GM10266 (cell line): ENCODE measurements at regions not wholly inside any gene's neighbourhood (a gene's known extent, or its start where the extent isn't known, plus 50 kb on each side); places are given as distances from the start of the nearest gene placed in this dataset.

ENCODE experiments used
- DNase-seq: peaks from one replicate; pipeline ENCODE4 v3.0.0; 2012; ENCODE audit errors: extremely low spot score
- TF ChIP-seq, protein P1 (sequence below): IDR thresholded peaks from 2 replicates; pipeline ENCODE4 v1.5.1; 2012; ENCODE audit warnings: mild to moderate bottlenecking, low read depth; ENCODE audit not compliant: control insufficient read depth, insufficient read depth; ENCODE audit errors: missing control alignments

GRCh38 chr9:1857808-1858207 lies 157.3 kb upstream of the SMARCA2 start:
- DNase-seq, result no peak
- TF ChIP-seq, protein P1, sequence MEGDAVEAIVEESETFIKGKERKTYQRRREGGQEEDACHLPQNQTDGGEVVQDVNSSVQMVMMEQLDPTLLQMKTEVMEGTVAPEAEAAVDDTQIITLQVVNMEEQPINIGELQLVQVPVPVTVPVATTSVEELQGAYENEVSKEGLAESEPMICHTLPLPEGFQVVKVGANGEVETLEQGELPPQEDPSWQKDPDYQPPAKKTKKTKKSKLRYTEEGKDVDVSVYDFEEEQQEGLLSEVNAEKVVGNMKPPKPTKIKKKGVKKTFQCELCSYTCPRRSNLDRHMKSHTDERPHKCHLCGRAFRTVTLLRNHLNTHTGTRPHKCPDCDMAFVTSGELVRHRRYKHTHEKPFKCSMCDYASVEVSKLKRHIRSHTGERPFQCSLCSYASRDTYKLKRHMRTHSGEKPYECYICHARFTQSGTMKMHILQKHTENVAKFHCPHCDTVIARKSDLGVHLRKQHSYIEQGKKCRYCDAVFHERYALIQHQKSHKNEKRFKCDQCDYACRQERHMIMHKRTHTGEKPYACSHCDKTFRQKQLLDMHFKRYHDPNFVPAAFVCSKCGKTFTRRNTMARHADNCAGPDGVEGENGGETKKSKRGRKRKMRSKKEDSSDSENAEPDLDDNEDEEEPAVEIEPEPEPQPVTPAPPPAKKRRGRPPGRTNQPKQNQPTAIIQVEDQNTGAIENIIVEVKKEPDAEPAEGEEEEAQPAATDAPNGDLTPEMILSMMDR, result no peak

DNA sequence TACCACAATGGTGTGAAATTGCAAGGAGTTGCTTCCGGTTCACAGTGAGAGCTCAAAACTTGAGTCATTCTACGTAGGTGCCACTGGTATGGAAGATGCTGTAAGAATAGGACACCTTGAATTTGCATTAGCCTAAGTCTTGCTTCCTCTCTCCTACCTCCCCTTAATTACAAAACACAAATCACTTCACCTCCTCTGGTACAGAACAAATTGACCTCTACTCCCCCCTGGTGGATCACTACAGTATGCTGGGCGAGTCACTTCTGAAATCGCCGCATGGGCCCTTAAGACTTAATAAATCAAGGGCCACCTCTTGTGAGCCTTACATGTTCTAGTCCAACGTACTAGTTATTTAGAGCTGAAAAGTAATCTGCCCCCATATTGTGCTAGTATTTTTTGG lies 145.3 kb upstream of the SMARCA2 start:
- TF ChIP-seq, protein P1, result peak; percentile 56
- DNase-seq, result peak; percentile 40

- no peak for DNase-seq
- TF ChIP-seq, protein P1, result no peak
Observed at GRCh38 chr9:1870915-1871314, 144.2 kb upstream of the SMARCA2 start.

- DNase-seq, result no peak
- TF ChIP-seq, protein P1, result no peak
Observed at GRCh38 chr9:1871626-1872419, 143.3 kb upstream of the SMARCA2 start.

DNA sequence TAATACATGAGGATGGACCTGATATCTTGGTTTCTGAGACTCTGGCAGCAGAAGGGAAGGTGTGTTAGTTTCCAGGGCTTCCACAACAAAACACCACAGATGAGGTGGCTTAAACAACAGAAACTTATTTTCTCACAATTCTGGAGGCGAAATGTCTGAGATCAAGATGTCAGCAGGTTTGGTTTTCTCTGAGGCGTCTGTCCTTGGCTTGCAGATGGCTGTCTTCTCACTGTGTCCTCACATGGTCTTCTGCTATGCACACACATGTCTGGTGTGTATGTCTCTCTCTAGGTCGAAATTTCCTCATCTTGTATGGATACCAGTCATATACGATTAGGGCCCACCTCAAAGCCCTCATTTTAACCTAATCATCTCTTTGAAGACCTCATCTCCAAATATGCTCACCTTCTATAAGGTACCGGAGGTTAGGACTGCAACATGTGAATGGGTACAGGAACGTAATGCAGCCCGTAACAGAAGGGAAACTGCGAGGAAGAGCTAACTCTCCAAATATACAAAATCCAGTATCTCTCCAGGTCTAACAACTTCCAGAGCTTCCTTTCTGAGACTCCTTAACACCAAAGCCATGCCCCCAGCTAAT lies 139.8 kb upstream of the SMARCA2 start:
- TF ChIP-seq, protein P1, result no peak
- no peak for DNase-seq

GRCh38 chr9:1875921-1876448 lies 139.2 kb upstream of the SMARCA2 start:
- DNase-seq, result peak; percentile 73

More at GRCh38 chr9:1875921-1876448, 139.2 kb upstream of the SMARCA2 start:
- TF ChIP-seq, protein P1, result no peak
